Lung (tissue), 11 donors: ENCODE measurements at regions not wholly inside any gene's neighbourhood (a gene's known extent, or its start where the extent isn't known, plus 50 kb on each side); places are given as distances from the start of the nearest gene placed in this dataset.

Source experiments
- ATAC-seq: fragments of 200-7000 bp; cut with Tn5 transposase; one replicate; pipeline ENCODE4 v1.9.1; 2020; ENCODE audit warnings: moderate number of reproducible peaks; ENCODE audit not compliant: insufficient read depth, low FRiP score
- DNase-seq, 3 donors: peaks; one replicate each; pipeline ENCODE4 v3.0.0-alpha.2; 2013 to 2017
- H3K27ac ChIP-seq, 2 donors: one replicate each; pipeline ENCODE4 v1.5.1; 2013; ENCODE audit warnings: mild to moderate bottlenecking in 2 of 2, moderate library complexity in 2 of 2, control low read depth in 1 of 2, inconsistent platforms in 1 of 2, low read depth in 1 of 2, low read length in 1 of 2
- H3K27me3 ChIP-seq, 3 donors: one replicate each; pipeline ENCODE4 v1.5.1; 2013; ENCODE audit warnings: low read length in 2 of 3; ENCODE audit not compliant: control insufficient read depth in 3 of 3, insufficient read depth in 3 of 3
- H3K36me3 ChIP-seq, 4 donors: one replicate each; pipeline ENCODE4 v1.5.1; 2013; ENCODE audit warnings: low read length in 4 of 4, mild to moderate bottlenecking in 1 of 4, moderate library complexity in 1 of 4; ENCODE audit not compliant: control insufficient read depth in 4 of 4, insufficient read depth in 4 of 4
- H3K4me1 ChIP-seq, 5 donors: one replicate each; pipeline ENCODE4 v1.5.1; 2013; ENCODE audit warnings: low read length in 5 of 5, mild to moderate bottlenecking in 2 of 5, moderate library complexity in 1 of 5; ENCODE audit not compliant: control insufficient read depth in 5 of 5, insufficient read depth in 5 of 5
- H3K4me3 ChIP-seq: one replicate; pipeline ENCODE4 v1.5.1; 2013; ENCODE audit warnings: mild to moderate bottlenecking, control low read depth, moderate library complexity
- H3K9ac ChIP-seq, 2 donors: one replicate each; pipeline ENCODE4 v1.5.1; 2013; ENCODE audit warnings: low read length in 2 of 2, control low read depth in 1 of 2; ENCODE audit not compliant: insufficient read depth in 1 of 2
- H3K9me3 ChIP-seq, 4 donors: one replicate each; pipeline ENCODE4 v1.5.1; 2013; ENCODE audit warnings: low read length in 3 of 4, mild to moderate bottlenecking in 1 of 4, moderate library complexity in 1 of 4; ENCODE audit not compliant: control insufficient read depth in 4 of 4, insufficient read depth in 3 of 4
- CTCF ChIP-seq: IDR thresholded peaks from 2 replicates; pipeline ENCODE4 v1.5.1; 2012; ENCODE audit warnings: mild to moderate bottlenecking; ENCODE audit errors: control extremely low read depth, extremely low read depth
- WGBS, 2 donors: extraction: QIAGEN DNeasy Blood & Tissue Kit; methylation state at CpG; one replicate each; pipeline ENCODE4 v1.1.7; 2013; 5-methylcytosine and 5-hydroxymethylcytosine counted together
- donor health status: control.
- donor health status: control.
- donor health status: Bipolar disorder and iron deficiency.
- donor health status: healthy.
- donor health status: DM: yes; HTN: yes; CAD: no.

DNA sequence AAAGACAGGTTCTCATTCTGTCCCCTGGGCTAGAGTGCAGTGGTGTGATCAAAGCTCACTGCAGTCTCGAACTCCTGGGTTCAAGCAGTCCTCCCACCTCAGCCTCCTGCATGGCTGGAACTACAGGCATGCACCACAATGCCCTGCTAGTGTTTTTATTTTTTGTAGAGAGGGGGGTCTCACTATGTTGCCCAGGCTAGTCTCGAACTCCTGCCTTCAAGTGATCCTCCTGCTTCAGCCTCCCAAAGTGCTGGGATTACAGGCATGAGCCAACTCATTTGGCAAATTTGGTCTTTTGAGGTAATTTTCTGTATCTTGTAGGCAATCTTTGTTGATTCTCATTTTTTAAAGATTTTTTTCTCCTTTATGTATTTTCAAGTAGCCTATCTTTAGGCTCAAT is 205.7 kb downstream of the ZIC5 start:
- DNase-seq (no peak), ATAC-seq (no peak)
- Histone ChIP-seq H3K36me3 (no peaks in the 10 kb centered on the region), H3K9ac (no peak overlapping the region), H3K4me1 (no peaks in the 10 kb centered on the region), H3K9me3 (peaks cover 3 to 11% (median 6%) of the 10 kb centered on the region in 4 donors), H3K27ac (no peak overlapping the region), H3K4me3 (no peak overlapping the region), H3K27me3 (no peaks in the 10 kb centered on the region)
- WGBS, 2 donors = 92 to 93% methylated on average over 2 of the region's 2 CpGs
- no peak for TF ChIP-seq CTCF

- H3K27ac ChIP-seq = no peak overlapping the region
- no peak overlapping the region for H3K9ac ChIP-seq
- no peak overlapping the region for H3K4me3 ChIP-seq
- no peaks in the 10 kb centered on the region for H3K27me3 ChIP-seq
- H3K9me3 ChIP-seq = peaks cover 0 to 14% (median 2%) of the 10 kb centered on the region in 4 donors
- H3K4me1 ChIP-seq = no peaks in the 10 kb centered on the region
- ATAC-seq (no peak), DNase-seq (no peak)
- H3K36me3 ChIP-seq = no peaks in the 10 kb centered on the region
- no peak for TF ChIP-seq CTCF
These were observed 211.1 kb downstream of the ZIC5 start for GRCh38 chr13:99760456-99760855.

GRCh38 chr13:99759163-99759552 is 212.4 kb downstream of the ZIC5 start:
- Histone ChIP-seq H3K4me1 (no peaks in the 10 kb centered on the region), H3K27ac (no peak overlapping the region), H3K27me3 (no peaks in the 10 kb centered on the region), H3K4me3 (no peak overlapping the region), H3K9me3 (peaks cover 0 to 5% (median under 1%) of the 10 kb centered on the region in 4 donors), H3K36me3 (no peaks in the 10 kb centered on the region), H3K9ac (no peak overlapping the region)
- no peak for ATAC-seq
- TF ChIP-seq CTCF = no peak
- WGBS, 2 donors = 97% methylated on average over 2 of the region's 2 CpGs
- DNase-seq = no peak

DNA sequence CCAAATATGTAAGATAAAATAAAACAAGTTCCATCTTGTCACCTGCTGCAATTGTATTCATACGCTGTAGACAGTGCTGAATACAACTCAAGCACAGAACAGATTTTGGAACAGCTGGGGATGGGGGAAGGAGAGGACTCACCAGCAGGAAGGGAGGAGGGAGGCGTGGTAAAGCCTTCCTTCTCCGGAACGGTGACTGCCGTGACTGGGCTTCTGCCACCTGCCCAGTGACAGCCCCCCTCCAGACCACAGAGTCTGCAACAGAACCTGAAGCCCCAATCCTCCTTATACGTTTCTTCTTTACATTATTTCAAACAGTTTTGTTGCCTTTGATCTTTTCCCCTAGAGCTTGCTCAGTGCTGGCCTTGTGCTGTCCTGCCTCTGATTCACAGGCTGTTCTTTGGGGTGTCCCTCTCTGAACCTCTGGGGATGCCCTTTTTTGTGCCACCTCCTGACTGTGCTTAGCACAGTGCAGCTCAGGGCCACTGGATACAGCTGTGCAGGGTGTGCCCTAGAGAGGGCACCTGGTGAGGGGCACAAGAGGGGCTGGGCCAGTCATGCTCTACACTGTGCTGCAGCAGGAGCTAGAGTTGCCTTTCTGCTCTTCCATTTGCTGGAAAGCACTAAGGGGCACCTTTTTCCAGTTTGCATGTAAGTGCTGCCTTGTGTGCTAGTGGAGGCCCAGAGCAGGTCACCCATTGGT is 213.0 kb downstream of the ZIC5 start:
- Histone ChIP-seq H3K27me3 (no peaks in the 10 kb centered on the region), H3K27ac (no peak overlapping the region), H3K4me3 (no peak overlapping the region), H3K36me3 (no peaks in the 10 kb centered on the region), H3K9ac (no peak overlapping the region), H3K4me1 (no peaks in the 10 kb centered on the region), H3K9me3 (peaks cover 0 to 5% (median 0%) of the 10 kb centered on the region in 4 donors)
- TF ChIP-seq CTCF = no peak
- DNase-seq (no peak), ATAC-seq (no peak)
- 45 to 64% methylated on average over 6 of the region's 6 CpGs for whole genome bisulfite sequencing, 2 donors
